ENCODE measurements at regions not wholly inside any gene's neighbourhood (a gene's known extent, or its start where the extent isn't known, plus 50 kb on each side); places are given as distances from the start of the nearest gene placed in this dataset.

- no peaks in the 10 kb centered on the region for H3K36me3 ChIP-seq
- no peak overlapping the region for H3K27ac ChIP-seq
- no peaks in the 10 kb centered on the region for H3K4me1 ChIP-seq
- ATAC-seq = no peak
- peaks cover 0 to 10% (median 0%) of the 10 kb centered on the region in 3 donors for H3K9me3 ChIP-seq
- WGBS, 2 donors (ENCODE audit: low coverage in 1 of 2) = 100% methylated on average over 2 of the region's 3 CpGs; no CpG with 5 or more reads in 1 of the 2 donors
- no peak for TF ChIP-seq CTCF (IDR thresholded peaks at IDR 0.05)
- no peak for TF ChIP-seq POLR2A (IDR thresholded peaks at IDR 0.05)
- no peak for TF ChIP-seq EP300 (IDR thresholded peaks at IDR 0.05)
- no peak for TF ChIP-seq POLR2AphosphoS5 (IDR thresholded peaks at IDR 0.05)
- H3K4me3 ChIP-seq = no peak overlapping the region
- H3K27me3 ChIP-seq = no peaks in the 10 kb centered on the region
These were observed 448.1 kb upstream of the ZNF507 start for GRCh38 chr19:31897292-31897691.

- TF ChIP-seq EP300 (IDR thresholded peaks at IDR 0.05) (no peak), CTCF (IDR thresholded peaks at IDR 0.05) (no peak), POLR2AphosphoS5 (IDR thresholded peaks at IDR 0.05) (no peak), POLR2A (IDR thresholded peaks at IDR 0.05) (no peak)
- Histone ChIP-seq H3K36me3 (no peaks in the 10 kb centered on the region), H3K4me1 (no peaks in the 10 kb centered on the region), H3K9me3 (no peaks in the 10 kb centered on the region), H3K27ac (no peak overlapping the region), H3K4me3 (no peak overlapping the region), H3K27me3 (no peaks in the 10 kb centered on the region)
- ATAC-seq = no peak
- 91 to 94% methylated on average over 2 of the region's 2 CpGs for WGBS, 2 donors (ENCODE audit: low coverage in 1 of 2)
These were observed 444.4 kb upstream of the ZNF507 start for GRCh38 chr19:31900991-31901390.

GRCh38 chr19:31902821-31903220 is 442.6 kb upstream of the ZNF507 start:
- Histone ChIP-seq H3K4me1 (peaks cover 0 to 5% (median 0%) of the 10 kb centered on the region in 3 donors), H3K27ac (no peak overlapping the region), H3K9me3 (no peaks in the 10 kb centered on the region), H3K27me3 (no peaks in the 10 kb centered on the region), H3K36me3 (no peaks in the 10 kb centered on the region), H3K4me3 (no peak overlapping the region)
- no peak for ATAC-seq
- TF ChIP-seq POLR2AphosphoS5 (IDR thresholded peaks at IDR 0.05) (no peak), EP300 (IDR thresholded peaks at IDR 0.05) (no peak), POLR2A (IDR thresholded peaks at IDR 0.05) (no peak), CTCF (IDR thresholded peaks at IDR 0.05) (no peak)
- WGBS, 2 donors (ENCODE audit: low coverage in 1 of 2) = 100% methylated on average over 1 of the region's 1 CpG

- H3K27me3 ChIP-seq = no peaks in the 10 kb centered on the region
- H3K36me3 ChIP-seq = no peaks in the 10 kb centered on the region
- peaks cover 0 to 5% (median 0%) of the 10 kb centered on the region in 3 donors for H3K4me1 ChIP-seq
- H3K9me3 ChIP-seq = no peaks in the 10 kb centered on the region
- H3K27ac ChIP-seq = no peak overlapping the region
- ATAC-seq = no peak
- 40 to 46% methylated on average over 1 to 2 of the region's 2 CpGs for WGBS, 2 donors (ENCODE audit: low coverage in 1 of 2)
- no peak overlapping the region for H3K4me3 ChIP-seq
- TF ChIP-seq CTCF (IDR thresholded peaks at IDR 0.05) (no peak), EP300 (IDR thresholded peaks at IDR 0.05) (no peak), POLR2A (IDR thresholded peaks at IDR 0.05) (no peak), POLR2AphosphoS5 (IDR thresholded peaks at IDR 0.05) (no peak)
These were observed 441.4 kb upstream of the ZNF507 start for GRCh38 chr19:31903979-31904378.

GRCh38 chr19:31906111-31906871 is 439.1 kb upstream of the ZNF507 start:
- 42 to 44% methylated on average over 6 to 9 of the region's 9 CpGs for WGBS, 2 donors (ENCODE audit: low coverage in 1 of 2)
- H3K27me3 ChIP-seq = no peaks in the 10 kb centered on the region
- H3K4me1 ChIP-seq = peaks cover 0 to 5% (median 0%) of the 10 kb centered on the region in 3 donors
- TF ChIP-seq POLR2AphosphoS5 (IDR thresholded peaks at IDR 0.05) (peak; percentile 60), CTCF (IDR thresholded peaks at IDR 0.05) (no peak)
- peak; percentile 84 for ATAC-seq
- H3K9me3 ChIP-seq = no peaks in the 10 kb centered on the region
- H3K27ac ChIP-seq = peak overlapping the region in 3 of 4 donors; percentile 44 to 71 (median 67)
- no peaks in the 10 kb centered on the region for H3K36me3 ChIP-seq
- H3K4me3 ChIP-seq = no peak overlapping the region

Measured in gastroesophageal sphincter (tissue), 4 donors.